Neural crest cell (in vitro differentiated cells): ENCODE measurements at regions not wholly inside any gene's neighbourhood (a gene's known extent, or its start where the extent isn't known, plus 50 kb on each side); places are given as distances from the start of the nearest gene placed in this dataset.

Experiments
- DNase-seq: peaks from one replicate; pipeline ENCODE4 v3.0.0; 2021; ENCODE audit warnings: low read depth, mixed read lengths, low spot score
- H3K27ac Mint-ChIP-seq: one replicate; pipeline ENCODE4 v1.8.0; 2021; ENCODE audit warnings: mild to moderate bottlenecking, mixed read lengths; ENCODE audit not compliant: unreplicated experiment
- H3K27me3 Mint-ChIP-seq: 2 replicates; pipeline ENCODE4 v1.8.0; 2021; ENCODE audit warnings: low read depth, mild to moderate bottlenecking, mixed read lengths
- H3K36me3 Mint-ChIP-seq: 2 replicates; pipeline ENCODE4 v1.8.0; 2021; ENCODE audit warnings: low read depth, mild to moderate bottlenecking, mixed read lengths
- H3K4me1 Mint-ChIP-seq: 2 replicates; pipeline ENCODE4 v1.8.0; 2021; ENCODE audit warnings: mixed read lengths
- H3K4me3 Mint-ChIP-seq: one replicate; pipeline ENCODE4 v1.8.0; 2021; ENCODE audit warnings: mild to moderate bottlenecking, mixed read lengths
- H3K9me3 Mint-ChIP-seq: 2 replicates; pipeline ENCODE4 v1.8.0; 2021; ENCODE audit warnings: mixed read lengths
- CTCF ChIP-seq: fragments of 200-600 bp; sonication (generic); conservative IDR thresholded peaks from 2 replicates; pipeline ENCODE4 v1.5.0; 2021; ENCODE audit warnings: antibody characterized with exemption, mild to moderate bottlenecking

- no peak for TF ChIP-seq CTCF
- H3K27me3 Mint-ChIP-seq = peaks cover 67% of the 10 kb centered on the region
- no peak for DNase-seq
- H3K36me3 Mint-ChIP-seq = peaks cover 2% of the 10 kb centered on the region
- H3K27ac Mint-ChIP-seq = no peak overlapping the region
- H3K4me1 Mint-ChIP-seq = peaks cover 13% of the 10 kb centered on the region
- no peak overlapping the region for H3K4me3 Mint-ChIP-seq
- no peaks in the 10 kb centered on the region for H3K9me3 Mint-ChIP-seq
Measured at GRCh38 chr7:159226011-159226702, 81.5 kb upstream of the VIPR2 start.

- no peak for DNase-seq
- H3K4me1 Mint-ChIP-seq = peaks cover 5% of the 10 kb centered on the region
- no peaks in the 10 kb centered on the region for H3K36me3 Mint-ChIP-seq
- H3K9me3 Mint-ChIP-seq = no peaks in the 10 kb centered on the region
- H3K4me3 Mint-ChIP-seq = no peak overlapping the region
- no peak overlapping the region for H3K27ac Mint-ChIP-seq
- no peak for TF ChIP-seq CTCF
- peaks cover 74% of the 10 kb centered on the region for H3K27me3 Mint-ChIP-seq
Measured at GRCh38 chr7:159218607-159219006, 73.9 kb upstream of the VIPR2 start.

GRCh38 chr7:159218170-159218569 is 73.5 kb upstream of the VIPR2 start:
- no peak for TF ChIP-seq CTCF
- Mint-ChIP-seq H3K4me1 (peaks cover 5% of the 10 kb centered on the region), H3K36me3 (no peaks in the 10 kb centered on the region), H3K27ac (no peak overlapping the region), H3K27me3 (peaks cover 74% of the 10 kb centered on the region), H3K9me3 (no peaks in the 10 kb centered on the region), H3K4me3 (no peak overlapping the region)
- DNase-seq = no peak

GRCh38 chr7:159215076-159215475 is 70.4 kb upstream of the VIPR2 start:
- no peaks in the 10 kb centered on the region for H3K9me3 Mint-ChIP-seq
- no peak for TF ChIP-seq CTCF

GRCh38 chr7:159213253-159213652 is 68.6 kb upstream of the VIPR2 start:
- peaks cover 5% of the 10 kb centered on the region for H3K4me1 Mint-ChIP-seq
- H3K36me3 Mint-ChIP-seq = no peaks in the 10 kb centered on the region
- no peaks in the 10 kb centered on the region for H3K9me3 Mint-ChIP-seq
- H3K27ac Mint-ChIP-seq = no peak overlapping the region
- no peak for DNase-seq
- H3K4me3 Mint-ChIP-seq = no peak overlapping the region
- no peak for TF ChIP-seq CTCF
- peaks cover 64% of the 10 kb centered on the region for H3K27me3 Mint-ChIP-seq

More at GRCh38 chr7:159215076-159215475, 70.4 kb upstream of the VIPR2 start:
- no peaks in the 10 kb centered on the region for H3K36me3 Mint-ChIP-seq
- H3K27me3 Mint-ChIP-seq = peaks cover 71% of the 10 kb centered on the region
- H3K4me1 Mint-ChIP-seq = peaks cover 5% of the 10 kb centered on the region
- no peak for DNase-seq
- H3K4me3 Mint-ChIP-seq = no peak overlapping the region
- no peak overlapping the region for H3K27ac Mint-ChIP-seq
